GM12892 (cell line): ENCODE measurements at regions not wholly inside any gene's neighbourhood (a gene's known extent, or its start where the extent isn't known, plus 50 kb on each side); places are given as distances from the start of the nearest gene placed in this dataset.

Source experiments
- POLR2A ChIP-seq: IDR thresholded peaks from 2 replicates; pipeline ENCODE4 v1.6.1; 2011; ENCODE audit warnings: low read depth, low read length, control low read depth
- POLR2AphosphoS5 ChIP-seq: IDR thresholded peaks from 2 replicates; pipeline ENCODE4 v1.6.1; 2011; ENCODE audit warnings: low read depth, low read length, control low read depth
- TAF1 ChIP-seq: IDR thresholded peaks from 2 replicates; pipeline ENCODE4 v1.6.1; 2011; ENCODE audit warnings: low read depth, mild to moderate bottlenecking, control low read depth, low read length, borderline replicate concordance

- TF ChIP-seq POLR2AphosphoS5 (no peak), TAF1 (no peak), POLR2A (no peak)
Observed at GRCh38 chr1:148385371-148386030, 97.6 kb downstream of the PPIAL4G start.
